HepG2 (cell line): ENCODE measurements at regions not wholly inside any gene's neighbourhood (a gene's known extent, or its start where the extent isn't known, plus 50 kb on each side); places are given as distances from the start of the nearest gene placed in this dataset.
A peak's percentile ranks its signal among the peaks of the same experiment; 100 is the strongest.

Experiments
- AKAP8 ChIP-seq: sonication (generic); formaldehyde crosslinking; IDR thresholded peaks from 2 replicates; pipeline ENCODE4 v1.5.1; 2020; ENCODE audit warnings: mild to moderate bottlenecking, missing genetic modification reagents
- CBX5 ChIP-seq: sonication (generic); formaldehyde crosslinking; IDR thresholded peaks from 2 replicates; pipeline ENCODE4 v1.4.0; 2020; ENCODE audit warnings: missing genetic modification reagents, borderline replicate concordance
- HNF4G ChIP-seq, 2 experiments: sonication (generic) in 1 of 2; formaldehyde crosslinking in 1 of 2; IDR thresholded peaks; 2 replicates each; pipeline versions ENCODE4 v1.4.0 to v1.6.1; 2011 to 2020; ENCODE audit warnings: borderline replicate concordance in 2 of 2, low read depth in 2 of 2, mild to moderate bottlenecking in 2 of 2, low read length in 1 of 2, missing genetic modification reagents in 1 of 2, moderate library complexity in 1 of 2
- JUND ChIP-seq: sonication (generic); formaldehyde crosslinking; IDR thresholded peaks from 2 replicates; pipeline ENCODE4 v1.8.0; 2022; ENCODE audit warnings: mild to moderate bottlenecking, missing genetic modification reagents
- PRMT3 ChIP-seq: sonication (generic); formaldehyde crosslinking; IDR thresholded peaks from 2 replicates; pipeline ENCODE4 v1.8.1; 2022; ENCODE audit warnings: low read depth, mild to moderate bottlenecking, moderate library complexity, missing genetic modification reagents, borderline replicate concordance
- RELA ChIP-seq: sonication (generic); formaldehyde crosslinking; IDR thresholded peaks from 2 replicates; pipeline ENCODE4 v1.4.0; 2020; ENCODE audit warnings: missing genetic modification reagents
- SRF ChIP-seq: IDR thresholded peaks from 2 replicates; pipeline ENCODE4 v1.6.1; 2011; ENCODE audit warnings: mild to moderate bottlenecking, low read depth, low read length, moderate library complexity
- XRCC5 ChIP-seq: fragments of 200-400 bp; formaldehyde crosslinking; optimal IDR thresholded peaks from 2 replicates; pipeline ENCODE3; 2017; ENCODE audit warnings: mild to moderate bottlenecking, low read length
- ZFP36L1 ChIP-seq: sonication (generic); formaldehyde crosslinking; IDR thresholded peaks from 2 replicates; pipeline ENCODE4 v1.8.0; 2022; ENCODE audit warnings: mild to moderate bottlenecking, missing genetic modification reagents, moderate library complexity
- ZNF234 ChIP-seq: sonication (generic); formaldehyde crosslinking; conservative IDR thresholded peaks from 2 replicates; pipeline ENCODE4 v1.5.1; 2020; ENCODE audit warnings: mild to moderate bottlenecking, missing genetic modification reagents
- ZNF354B ChIP-seq: sonication (generic); formaldehyde crosslinking; IDR thresholded peaks from 2 replicates; pipeline ENCODE4 v1.8.0; 2022; ENCODE audit warnings: mild to moderate bottlenecking, missing genetic modification reagents
- ZNF629 ChIP-seq: sonication (generic); formaldehyde crosslinking; conservative IDR thresholded peaks from 2 replicates; pipeline ENCODE4 v1.5.0; 2020; ENCODE audit warnings: missing genetic modification reagents
- TF ChIP-seq, protein P1 (sequence below): sonication (generic); formaldehyde crosslinking; IDR thresholded peaks from 2 replicates; pipeline ENCODE4 v1.5.0; 2020; ENCODE audit warnings: mild to moderate bottlenecking, missing genetic modification reagents
- TF ChIP-seq, protein P2 (sequence below): sonication (generic); formaldehyde crosslinking; IDR thresholded peaks from 2 replicates; pipeline ENCODE4 v1.4.0; 2020; ENCODE audit warnings: missing genetic modification reagents
- TF ChIP-seq, protein P3 (sequence below): sonication (generic); formaldehyde crosslinking; IDR thresholded peaks from 2 replicates; pipeline ENCODE4 v1.4.0; 2020; ENCODE audit warnings: missing genetic modification reagents, borderline replicate concordance
- TF ChIP-seq, protein P4 (sequence below), 2 experiments: sonication (generic) in 1 of 2; formaldehyde crosslinking in 1 of 2; IDR thresholded peaks; 2 replicates each; pipeline versions ENCODE4 v1.4.0 to v1.6.1; 2018 to 2020; ENCODE audit warnings: missing genetic modification reagents in 2 of 2, borderline replicate concordance in 1 of 2, low read depth in 1 of 2, mild to moderate bottlenecking in 1 of 2, missing biosample characterization in 1 of 2
- TF ChIP-seq, protein P5 (sequence below): IDR thresholded peaks from 2 replicates; pipeline ENCODE4 v1.6.1; 2016

DNA sequence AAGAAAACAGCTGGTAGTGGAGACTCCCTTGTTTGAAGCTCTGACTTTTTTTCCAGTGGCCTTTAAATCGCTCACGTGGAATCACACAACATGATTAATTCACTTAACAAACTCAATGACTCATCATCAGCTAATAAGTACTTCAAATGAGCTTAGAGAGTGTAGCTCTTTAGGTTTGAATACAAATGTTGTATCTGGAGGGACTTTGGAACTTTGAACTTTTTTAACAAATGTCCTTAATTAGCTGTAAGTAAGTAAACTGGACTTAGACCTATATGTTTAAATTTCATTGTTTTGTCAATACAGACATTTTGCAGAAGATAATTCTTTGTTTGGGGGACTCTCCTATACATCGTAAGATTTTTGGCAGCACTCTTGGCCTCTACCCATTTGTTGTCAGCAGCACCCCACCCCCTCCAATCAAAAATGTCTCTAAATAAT lies 581.1 kb downstream of the SPRY1 start (continued):
- TF ChIP-seq, protein P1, sequence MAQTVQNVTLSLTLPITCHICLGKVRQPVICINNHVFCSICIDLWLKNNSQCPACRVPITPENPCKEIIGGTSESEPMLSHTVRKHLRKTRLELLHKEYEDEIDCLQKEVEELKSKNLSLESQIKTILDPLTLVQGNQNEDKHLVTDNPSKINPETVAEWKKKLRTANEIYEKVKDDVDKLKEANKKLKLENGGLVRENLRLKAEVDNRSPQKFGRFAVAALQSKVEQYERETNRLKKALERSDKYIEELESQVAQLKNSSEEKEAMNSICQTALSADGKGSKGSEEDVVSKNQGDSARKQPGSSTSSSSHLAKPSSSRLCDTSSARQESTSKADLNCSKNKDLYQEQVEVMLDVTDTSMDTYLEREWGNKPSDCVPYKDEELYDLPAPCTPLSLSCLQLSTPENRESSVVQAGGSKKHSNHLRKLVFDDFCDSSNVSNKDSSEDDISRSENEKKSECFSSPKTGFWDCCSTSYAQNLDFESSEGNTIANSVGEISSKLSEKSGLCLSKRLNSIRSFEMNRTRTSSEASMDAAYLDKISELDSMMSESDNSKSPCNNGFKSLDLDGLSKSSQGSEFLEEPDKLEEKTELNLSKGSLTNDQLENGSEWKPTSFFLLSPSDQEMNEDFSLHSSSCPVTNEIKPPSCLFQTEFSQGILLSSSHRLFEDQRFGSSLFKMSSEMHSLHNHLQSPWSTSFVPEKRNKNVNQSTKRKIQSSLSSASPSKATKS (CRISPR knock-in tag), result no peak
- no peak for TF ChIP-seq SRF
- TF ChIP-seq JUND (CRISPR knock-in tag), result peak; percentile 37; the same call in 1 of the 2 replicates
- TF ChIP-seq, protein P2, sequence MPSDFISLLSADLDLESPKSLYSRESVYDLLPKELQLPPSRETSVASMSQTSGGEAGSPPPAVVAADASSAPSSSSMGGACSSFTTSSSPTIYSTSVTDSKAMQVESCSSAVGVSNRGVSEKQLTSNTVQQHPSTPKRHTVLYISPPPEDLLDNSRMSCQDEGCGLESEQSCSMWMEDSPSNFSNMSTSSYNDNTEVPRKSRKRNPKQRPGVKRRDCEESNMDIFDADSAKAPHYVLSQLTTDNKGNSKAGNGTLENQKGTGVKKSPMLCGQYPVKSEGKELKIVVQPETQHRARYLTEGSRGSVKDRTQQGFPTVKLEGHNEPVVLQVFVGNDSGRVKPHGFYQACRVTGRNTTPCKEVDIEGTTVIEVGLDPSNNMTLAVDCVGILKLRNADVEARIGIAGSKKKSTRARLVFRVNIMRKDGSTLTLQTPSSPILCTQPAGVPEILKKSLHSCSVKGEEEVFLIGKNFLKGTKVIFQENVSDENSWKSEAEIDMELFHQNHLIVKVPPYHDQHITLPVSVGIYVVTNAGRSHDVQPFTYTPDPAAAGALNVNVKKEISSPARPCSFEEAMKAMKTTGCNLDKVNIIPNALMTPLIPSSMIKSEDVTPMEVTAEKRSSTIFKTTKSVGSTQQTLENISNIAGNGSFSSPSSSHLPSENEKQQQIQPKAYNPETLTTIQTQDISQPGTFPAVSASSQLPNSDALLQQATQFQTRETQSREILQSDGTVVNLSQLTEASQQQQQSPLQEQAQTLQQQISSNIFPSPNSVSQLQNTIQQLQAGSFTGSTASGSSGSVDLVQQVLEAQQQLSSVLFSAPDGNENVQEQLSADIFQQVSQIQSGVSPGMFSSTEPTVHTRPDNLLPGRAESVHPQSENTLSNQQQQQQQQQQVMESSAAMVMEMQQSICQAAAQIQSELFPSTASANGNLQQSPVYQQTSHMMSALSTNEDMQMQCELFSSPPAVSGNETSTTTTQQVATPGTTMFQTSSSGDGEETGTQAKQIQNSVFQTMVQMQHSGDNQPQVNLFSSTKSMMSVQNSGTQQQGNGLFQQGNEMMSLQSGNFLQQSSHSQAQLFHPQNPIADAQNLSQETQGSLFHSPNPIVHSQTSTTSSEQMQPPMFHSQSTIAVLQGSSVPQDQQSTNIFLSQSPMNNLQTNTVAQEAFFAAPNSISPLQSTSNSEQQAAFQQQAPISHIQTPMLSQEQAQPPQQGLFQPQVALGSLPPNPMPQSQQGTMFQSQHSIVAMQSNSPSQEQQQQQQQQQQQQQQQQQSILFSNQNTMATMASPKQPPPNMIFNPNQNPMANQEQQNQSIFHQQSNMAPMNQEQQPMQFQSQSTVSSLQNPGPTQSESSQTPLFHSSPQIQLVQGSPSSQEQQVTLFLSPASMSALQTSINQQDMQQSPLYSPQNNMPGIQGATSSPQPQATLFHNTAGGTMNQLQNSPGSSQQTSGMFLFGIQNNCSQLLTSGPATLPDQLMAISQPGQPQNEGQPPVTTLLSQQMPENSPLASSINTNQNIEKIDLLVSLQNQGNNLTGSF (CRISPR knock-in tag), result no peak
- TF ChIP-seq, protein P3, sequence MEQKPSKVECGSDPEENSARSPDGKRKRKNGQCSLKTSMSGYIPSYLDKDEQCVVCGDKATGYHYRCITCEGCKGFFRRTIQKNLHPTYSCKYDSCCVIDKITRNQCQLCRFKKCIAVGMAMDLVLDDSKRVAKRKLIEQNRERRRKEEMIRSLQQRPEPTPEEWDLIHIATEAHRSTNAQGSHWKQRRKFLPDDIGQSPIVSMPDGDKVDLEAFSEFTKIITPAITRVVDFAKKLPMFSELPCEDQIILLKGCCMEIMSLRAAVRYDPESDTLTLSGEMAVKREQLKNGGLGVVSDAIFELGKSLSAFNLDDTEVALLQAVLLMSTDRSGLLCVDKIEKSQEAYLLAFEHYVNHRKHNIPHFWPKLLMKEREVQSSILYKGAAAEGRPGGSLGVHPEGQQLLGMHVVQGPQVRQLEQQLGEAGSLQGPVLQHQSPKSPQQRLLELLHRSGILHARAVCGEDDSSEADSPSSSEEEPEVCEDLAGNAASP (CRISPR knock-in tag), result peak; percentile 59; the same call in 1 of the 2 replicates
- TF ChIP-seq, protein P4, sequence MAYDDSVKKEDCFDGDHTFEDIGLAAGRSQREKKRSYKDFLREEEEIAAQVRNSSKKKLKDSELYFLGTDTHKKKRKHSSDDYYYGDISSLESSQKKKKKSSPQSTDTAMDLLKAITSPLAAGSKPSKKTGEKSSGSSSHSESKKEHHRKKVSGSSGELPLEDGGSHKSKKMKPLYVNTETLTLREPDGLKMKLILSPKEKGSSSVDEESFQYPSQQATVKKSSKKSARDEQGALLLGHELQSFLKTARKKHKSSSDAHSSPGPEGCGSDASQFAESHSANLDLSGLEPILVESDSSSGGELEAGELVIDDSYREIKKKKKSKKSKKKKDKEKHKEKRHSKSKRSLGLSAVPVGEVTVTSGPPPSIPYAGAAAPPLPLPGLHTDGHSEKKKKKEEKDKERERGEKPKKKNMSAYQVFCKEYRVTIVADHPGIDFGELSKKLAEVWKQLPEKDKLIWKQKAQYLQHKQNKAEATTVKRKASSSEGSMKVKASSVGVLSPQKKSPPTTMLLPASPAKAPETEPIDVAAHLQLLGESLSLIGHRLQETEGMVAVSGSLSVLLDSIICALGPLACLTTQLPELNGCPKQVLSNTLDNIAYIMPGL (CRISPR knock-in tag; IDR thresholded peaks at IDR 0.05; ENCODE audit: borderline replicate concordance in 1 of 2, low read depth in 1 of 2), result no peak
- TF ChIP-seq ZNF354B, result no peak
- TF ChIP-seq, protein P5, sequence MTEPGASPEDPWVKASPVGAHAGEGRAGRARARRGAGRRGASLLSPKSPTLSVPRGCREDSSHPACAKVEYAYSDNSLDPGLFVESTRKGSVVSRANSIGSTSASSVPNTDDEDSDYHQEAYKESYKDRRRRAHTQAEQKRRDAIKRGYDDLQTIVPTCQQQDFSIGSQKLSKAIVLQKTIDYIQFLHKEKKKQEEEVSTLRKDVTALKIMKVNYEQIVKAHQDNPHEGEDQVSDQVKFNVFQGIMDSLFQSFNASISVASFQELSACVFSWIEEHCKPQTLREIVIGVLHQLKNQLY (CRISPR knock-in tag), result no peak
- no peak for TF ChIP-seq XRCC5
- TF ChIP-seq ZNF234 (CRISPR knock-in tag), result no peak
- TF ChIP-seq ZFP36L1 (CRISPR knock-in tag), result no peak
- no peak for TF ChIP-seq ZNF629 (CRISPR knock-in tag)
- TF ChIP-seq RELA (CRISPR knock-in tag), result no peak
- no peak for TF ChIP-seq PRMT3 (CRISPR knock-in tag)
- TF ChIP-seq HNF4G (IDR thresholded peaks at IDR 0.05; ENCODE audit: borderline replicate concordance, low read depth, low read length), result peak; percentile 46; the same call in 1 of the 2 replicates
- TF ChIP-seq HNF4G (CRISPR knock-in tag; IDR thresholded peaks at IDR 0.05; ENCODE audit: borderline replicate concordance, low read depth), result no peak
- TF ChIP-seq CBX5 (CRISPR knock-in tag), result no peak
- TF ChIP-seq AKAP8 (CRISPR knock-in tag), result no peak
